H9 (cell line): ENCODE measurements at regions not wholly inside any gene's neighbourhood (a gene's known extent, or its start where the extent isn't known, plus 50 kb on each side); places are given as distances from the start of the nearest gene placed in this dataset.

Source experiments
- DNase-seq: peaks from one replicate; pipeline ENCODE4 v3.0.0-alpha.2; 2017
- H2AFZ ChIP-seq: one replicate; pipeline ENCODE4 v1.6.1; 2013; ENCODE audit warnings: mild to moderate bottlenecking, low read length, control low read depth, moderate library complexity
- H2AK5ac ChIP-seq: 2 replicates; pipeline ENCODE4 v1.6.1; 2013; ENCODE audit warnings: low read length, control low read depth, mixed read lengths; ENCODE audit not compliant: insufficient read length
- H2BK120ac ChIP-seq: one replicate; pipeline ENCODE4 v1.6.1; 2013; ENCODE audit warnings: low read depth, mild to moderate bottlenecking, low read length, control low read depth, inconsistent platforms; ENCODE audit not compliant: poor library complexity, severe bottlenecking
- H2BK12ac ChIP-seq: 2 replicates; pipeline ENCODE4 v1.6.1; 2013; ENCODE audit warnings: low read length, control low read depth, mixed read lengths, low read depth; ENCODE audit not compliant: insufficient read length
- H2BK15ac ChIP-seq: 2 replicates; pipeline ENCODE4 v1.6.1; 2013; ENCODE audit warnings: low read depth, low read length, control low read depth
- H2BK20ac ChIP-seq: one replicate; pipeline ENCODE4 v1.6.1; 2013; ENCODE audit warnings: low read depth, mild to moderate bottlenecking, low read length, control low read depth, inconsistent platforms; ENCODE audit not compliant: poor library complexity, severe bottlenecking
- H2BK5ac ChIP-seq: 2 replicates; pipeline ENCODE4 v1.6.1; 2013; ENCODE audit warnings: low read length, control low read depth, mixed read lengths; ENCODE audit not compliant: insufficient read length
- H3K14ac ChIP-seq: 2 replicates; pipeline ENCODE4 v1.6.1; 2013; ENCODE audit warnings: low read length, control low read depth; ENCODE audit not compliant: insufficient read depth
- H3K18ac ChIP-seq: 2 replicates; pipeline ENCODE4 v1.6.1; 2013; ENCODE audit warnings: low read depth, mild to moderate bottlenecking, mixed read lengths, low read length, control low read depth; ENCODE audit not compliant: insufficient read length
- H3K23ac ChIP-seq: 2 replicates; pipeline ENCODE4 v1.6.1; 2013; ENCODE audit warnings: low read length, control low read depth, mixed read lengths, low read depth; ENCODE audit not compliant: insufficient read length
- H3K23me2 ChIP-seq: 2 replicates; pipeline ENCODE4 v1.6.1; 2013; ENCODE audit warnings: low read depth, mild to moderate bottlenecking, mixed read lengths, low read length, control low read depth; ENCODE audit not compliant: insufficient read length, poor library complexity, severe bottlenecking
- H3K27ac ChIP-seq: 2 replicates; pipeline ENCODE4 v1.5.1; 2013; ENCODE audit warnings: low read length, control low read depth, mixed read lengths, low read depth; ENCODE audit not compliant: insufficient read length
- H3K27me3 ChIP-seq: 2 replicates; pipeline ENCODE4 v1.6.1; 2013; ENCODE audit warnings: low read length, control low read depth, inconsistent platforms; ENCODE audit not compliant: insufficient read depth
- H3K4ac ChIP-seq: 2 replicates; pipeline ENCODE4 v1.6.1; 2013; ENCODE audit warnings: low read depth, mild to moderate bottlenecking, control low read depth, inconsistent platforms, low read length, moderate library complexity
- H3K4me1 ChIP-seq: 2 replicates; pipeline ENCODE4 v1.6.1; 2013; ENCODE audit warnings: low read length, control low read depth, inconsistent platforms; ENCODE audit not compliant: insufficient read depth
- H3K4me2 ChIP-seq: 2 replicates; pipeline ENCODE4 v1.6.1; 2013; ENCODE audit warnings: low read length, control low read depth, mixed read lengths; ENCODE audit not compliant: insufficient read length, insufficient read depth
- H3K56ac ChIP-seq: 2 replicates; pipeline ENCODE4 v1.6.1; 2013; ENCODE audit warnings: low read depth, mild to moderate bottlenecking, mixed read lengths, low read length, control low read depth; ENCODE audit not compliant: insufficient read length
- H3K79me1 ChIP-seq: 2 replicates; pipeline ENCODE4 v1.6.1; 2013; ENCODE audit warnings: low read depth, mild to moderate bottlenecking, moderate library complexity, low read length, control low read depth, inconsistent platforms; ENCODE audit not compliant: insufficient read depth, poor library complexity, severe bottlenecking
- H3K79me2 ChIP-seq: 2 replicates; pipeline ENCODE4 v1.6.1; 2013; ENCODE audit warnings: low read length, control low read depth, inconsistent platforms; ENCODE audit not compliant: insufficient read depth
- H3K9ac ChIP-seq: 2 replicates; pipeline ENCODE4 v1.6.1; 2013; ENCODE audit warnings: low read length, control low read depth, mixed read lengths; ENCODE audit not compliant: insufficient read length; ENCODE audit errors: extremely low read depth
- H3K9me3 ChIP-seq: one replicate; pipeline ENCODE4 v1.6.1; 2013; ENCODE audit warnings: low read depth, low read length, inconsistent platforms; ENCODE audit not compliant: control insufficient read depth
- H3T11ph ChIP-seq: one replicate; pipeline ENCODE4 v1.6.1; 2013; ENCODE audit warnings: mild to moderate bottlenecking, low read length, control low read depth, inconsistent platforms
- H4K20me1 ChIP-seq: one replicate; pipeline ENCODE4 v1.6.1; 2013; ENCODE audit not compliant: control insufficient read depth, insufficient read length, insufficient read depth
- H4K5ac ChIP-seq: 2 replicates; pipeline ENCODE4 v1.6.1; 2013; ENCODE audit warnings: low read depth, mild to moderate bottlenecking, mixed read lengths, low read length, control low read depth; ENCODE audit not compliant: insufficient read length
- H4K8ac ChIP-seq: replicated peaks from 2 replicates; pipeline ENCODE4 v1.6.1; 2013; ENCODE audit warnings: low read length, control low read depth, mixed read lengths, low read depth; ENCODE audit not compliant: insufficient read length
- H4K91ac ChIP-seq: 2 replicates; pipeline ENCODE4 v1.6.1; 2013; ENCODE audit warnings: low read depth, mild to moderate bottlenecking, moderate library complexity, mixed read lengths, low read length, control low read depth; ENCODE audit not compliant: insufficient read length
- H3K27ac Mint-ChIP-seq, 3 experiments: 2 replicates in 2 of 3; 3 replicates in 1 of 3; pipeline ENCODE4 v1.8.0; 2020 to 2021; ENCODE audit warnings: mixed read lengths in 3 of 3, mild to moderate bottlenecking in 1 of 3, moderate library complexity in 1 of 3
- H3K27me3 Mint-ChIP-seq: 2 replicates; pipeline ENCODE4 v1.8.0; 2021; ENCODE audit warnings: low read depth, mild to moderate bottlenecking, moderate library complexity, mixed read lengths
- H3K36me3 Mint-ChIP-seq, 3 experiments: 2 replicates in 2 of 3; 3 replicates in 1 of 3; pipeline ENCODE4 v1.8.0; 2020 to 2021; ENCODE audit warnings: low read depth in 3 of 3, mixed read lengths in 3 of 3; ENCODE audit not compliant: insufficient read depth in 1 of 3
- H3K4me1 Mint-ChIP-seq, 2 experiments: 2 replicates each; pipeline ENCODE4 v1.8.0; 2020; ENCODE audit warnings: mixed read lengths in 2 of 2
- H3K4me3 Mint-ChIP-seq, 2 experiments: 2 replicates in 1 of 2; 3 replicates in 1 of 2; pipeline ENCODE4 v1.8.0; 2020 to 2021; ENCODE audit warnings: mild to moderate bottlenecking in 2 of 2, mixed read lengths in 2 of 2, moderate library complexity in 1 of 2
- H3K9me3 Mint-ChIP-seq, 2 experiments: 2 replicates in 1 of 2; 3 replicates in 1 of 2; pipeline ENCODE4 v1.8.0; 2020; ENCODE audit warnings: mild to moderate bottlenecking in 2 of 2, mixed read lengths in 2 of 2, moderate library complexity in 1 of 2
- WGBS: extraction: QIAGEN DNeasy Blood & Tissue Kit; methylation state at CpG from one replicate; pipeline ENCODE4 v1.1.7; 2013; ENCODE audit warnings: missing lambda C conversion rate, low lambda C conversion rate, mixed read lengths; ENCODE audit not compliant: insufficient read length; ENCODE audit errors: extremely low coverage; 5-methylcytosine and 5-hydroxymethylcytosine counted together
- TF ChIP-seq, protein P1 (sequence below): fragments of 200-600 bp; sonication (generic); conservative IDR thresholded peaks from 3 replicates; pipeline ENCODE4 v1.8.0; 2021; ENCODE audit warnings: antibody characterized with exemption, mild to moderate bottlenecking

DNA sequence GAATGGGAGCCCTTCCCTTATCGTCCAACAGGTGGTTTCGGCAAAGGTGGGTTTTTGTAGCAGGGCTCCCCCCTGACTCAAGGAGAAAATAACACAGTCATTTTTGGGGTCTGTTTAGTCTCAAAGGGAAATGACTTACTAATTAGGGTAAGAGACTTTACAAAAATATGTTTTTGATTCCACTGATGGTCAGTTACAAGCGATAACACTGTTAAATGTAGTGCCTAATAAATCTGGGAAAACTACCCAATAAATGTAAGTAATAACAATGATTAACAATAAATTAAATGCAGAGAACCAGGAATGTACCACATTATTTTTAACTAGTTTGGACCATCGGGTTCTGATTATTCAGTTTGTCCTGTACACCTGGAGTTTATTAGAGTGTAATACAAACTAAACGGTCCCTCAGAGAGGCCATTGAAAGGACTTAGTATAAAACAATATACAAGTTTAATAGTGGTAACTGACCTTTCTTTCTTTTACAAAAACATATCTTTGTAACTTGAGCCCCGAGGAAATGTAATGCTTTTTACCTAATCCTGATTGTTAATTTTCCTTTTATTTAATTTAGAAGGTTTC, 216.2 kb upstream of the HABP2 start:
- H3K4me1 Mint-ChIP-seq, result peaks cover 3 to 5% of the 10 kb centered on the region in 2 experiments; a peak in 2 of 4 replicates
- H3K4me3 Mint-ChIP-seq, result no peak overlapping the region
- Histone ChIP-seq H3K79me1 (no peaks in the 10 kb centered on the region), H2BK12ac (no peak overlapping the region), H3K4me1 (no peaks in the 10 kb centered on the region), H3K27ac (no peak overlapping the region), H3K9ac (no peak overlapping the region), H2BK20ac (no peak overlapping the region), H4K20me1 (no peaks in the 10 kb centered on the region), H2AK5ac (no peak overlapping the region), H4K8ac (no peak overlapping the region), H4K5ac (no peak overlapping the region), H4K91ac (no peak overlapping the region), H3K18ac (no peak overlapping the region), H3K23me2 (no peaks in the 10 kb centered on the region), H2BK120ac (no peak overlapping the region), H3K23ac (no peak overlapping the region), H3K4me2 (no peak overlapping the region), H2BK5ac (no peak overlapping the region), H3K14ac (no peak overlapping the region), H2AFZ (no peak overlapping the region), H3K56ac (no peak overlapping the region), H3K79me2 (no peaks in the 10 kb centered on the region), H2BK15ac (no peak overlapping the region), H3K27me3 (no peaks in the 10 kb centered on the region), H3T11ph (no peak overlapping the region), H3K4ac (no peak overlapping the region), H3K9me3 (no peaks in the 10 kb centered on the region)
- peaks cover 0 to 15% (median 3%) of the 10 kb centered on the region in 3 experiments; a peak in 4 of 7 replicates for H3K36me3 Mint-ChIP-seq
- DNase-seq, result no peak
- H3K27me3 Mint-ChIP-seq, result peaks cover 6% of the 10 kb centered on the region
- TF ChIP-seq, protein P1, sequence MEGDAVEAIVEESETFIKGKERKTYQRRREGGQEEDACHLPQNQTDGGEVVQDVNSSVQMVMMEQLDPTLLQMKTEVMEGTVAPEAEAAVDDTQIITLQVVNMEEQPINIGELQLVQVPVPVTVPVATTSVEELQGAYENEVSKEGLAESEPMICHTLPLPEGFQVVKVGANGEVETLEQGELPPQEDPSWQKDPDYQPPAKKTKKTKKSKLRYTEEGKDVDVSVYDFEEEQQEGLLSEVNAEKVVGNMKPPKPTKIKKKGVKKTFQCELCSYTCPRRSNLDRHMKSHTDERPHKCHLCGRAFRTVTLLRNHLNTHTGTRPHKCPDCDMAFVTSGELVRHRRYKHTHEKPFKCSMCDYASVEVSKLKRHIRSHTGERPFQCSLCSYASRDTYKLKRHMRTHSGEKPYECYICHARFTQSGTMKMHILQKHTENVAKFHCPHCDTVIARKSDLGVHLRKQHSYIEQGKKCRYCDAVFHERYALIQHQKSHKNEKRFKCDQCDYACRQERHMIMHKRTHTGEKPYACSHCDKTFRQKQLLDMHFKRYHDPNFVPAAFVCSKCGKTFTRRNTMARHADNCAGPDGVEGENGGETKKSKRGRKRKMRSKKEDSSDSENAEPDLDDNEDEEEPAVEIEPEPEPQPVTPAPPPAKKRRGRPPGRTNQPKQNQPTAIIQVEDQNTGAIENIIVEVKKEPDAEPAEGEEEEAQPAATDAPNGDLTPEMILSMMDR, result no peak
- WGBS, result no CpG with 5 or more reads among the region's 6 CpGs
- peaks cover 8 to 13% of the 10 kb centered on the region in 2 experiments for H3K9me3 Mint-ChIP-seq
- no peak overlapping the region; a peak in 1 of 7 replicates for H3K27ac Mint-ChIP-seq
